Stimulated activated CD4-positive, alpha-beta T cell treated with anti-CD3 and anti-CD28 coated beads, Interleukin-2, amount 100 ng/mL, for 4 hours (primary cell): ENCODE measurements at regions not wholly inside any gene's neighbourhood (a gene's known extent, or its start where the extent isn't known, plus 50 kb on each side); places are given as distances from the start of the nearest gene placed in this dataset.

Experiments
- DNase-seq: peaks from one replicate; pipeline ENCODE4 v3.0.0-alpha.2; 2020; ENCODE audit warnings: low read depth

DNA sequence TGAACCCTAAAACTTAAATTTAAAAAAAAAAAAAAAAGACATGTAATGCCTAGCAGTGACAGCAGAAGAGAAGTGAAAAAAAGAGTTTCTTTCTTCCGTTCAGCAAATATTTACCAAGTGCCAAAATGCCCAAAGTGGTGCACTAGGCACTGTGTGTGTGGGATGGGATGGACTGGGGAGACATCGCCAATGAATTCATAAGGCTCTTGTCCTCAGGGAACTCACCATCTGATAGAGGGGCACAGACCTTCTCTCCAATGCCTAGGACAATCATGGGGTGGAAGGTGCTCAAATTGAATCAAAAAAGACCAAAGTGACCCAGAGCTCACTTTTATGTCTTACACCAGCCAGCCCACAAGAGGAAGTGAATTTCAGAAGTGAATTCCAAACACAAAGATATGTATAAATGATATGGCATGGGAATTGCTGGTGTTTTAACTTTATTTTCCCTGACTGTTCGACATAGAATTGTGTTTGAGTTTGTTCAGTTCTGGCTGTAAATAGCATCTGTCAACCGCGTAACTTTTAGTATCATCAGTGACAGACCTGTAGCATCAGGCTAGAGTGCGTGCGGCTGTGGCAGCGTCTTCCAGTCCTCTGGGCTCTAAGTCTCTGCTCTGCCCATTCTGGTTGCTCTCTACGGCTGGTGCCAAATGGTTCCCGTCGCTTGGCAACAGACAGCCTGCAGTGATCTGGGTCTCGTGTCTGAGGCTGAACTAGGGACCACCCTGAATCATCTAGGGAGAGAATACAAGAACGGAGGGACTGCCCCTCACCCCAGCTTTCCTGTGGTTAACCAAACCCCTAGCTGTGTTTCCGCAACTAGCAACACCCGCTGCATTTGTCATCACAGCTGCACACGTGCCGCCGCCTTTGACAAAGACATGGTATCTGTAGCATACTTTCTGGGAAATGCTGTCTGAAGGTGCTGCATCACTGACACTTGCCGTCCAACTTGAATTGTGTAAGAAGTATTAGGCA, 154.0 kb upstream of the THBS1 start:
- peak; percentile 57 for DNase-seq

DNA sequence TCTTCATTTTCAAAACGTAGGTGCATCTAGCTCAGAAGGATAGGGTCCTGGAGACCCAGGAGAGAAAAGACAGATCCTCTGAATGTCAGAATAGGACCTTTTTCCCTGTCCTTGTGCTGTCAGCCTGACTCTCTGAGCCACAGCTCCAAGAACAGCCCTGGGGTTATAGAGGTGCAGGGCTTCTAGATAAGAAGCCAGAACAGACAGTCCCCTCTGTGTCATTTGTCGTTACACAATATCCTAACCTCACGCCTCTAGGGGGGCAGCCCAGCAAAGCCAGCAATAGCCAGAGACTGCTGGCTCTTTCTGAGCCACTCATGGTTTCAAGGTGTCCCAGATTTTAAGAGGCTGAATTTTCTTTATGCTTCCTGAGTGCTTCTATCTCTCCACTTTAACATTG, 153.2 kb upstream of the THBS1 start:
- DNase-seq, result no peak

DNA sequence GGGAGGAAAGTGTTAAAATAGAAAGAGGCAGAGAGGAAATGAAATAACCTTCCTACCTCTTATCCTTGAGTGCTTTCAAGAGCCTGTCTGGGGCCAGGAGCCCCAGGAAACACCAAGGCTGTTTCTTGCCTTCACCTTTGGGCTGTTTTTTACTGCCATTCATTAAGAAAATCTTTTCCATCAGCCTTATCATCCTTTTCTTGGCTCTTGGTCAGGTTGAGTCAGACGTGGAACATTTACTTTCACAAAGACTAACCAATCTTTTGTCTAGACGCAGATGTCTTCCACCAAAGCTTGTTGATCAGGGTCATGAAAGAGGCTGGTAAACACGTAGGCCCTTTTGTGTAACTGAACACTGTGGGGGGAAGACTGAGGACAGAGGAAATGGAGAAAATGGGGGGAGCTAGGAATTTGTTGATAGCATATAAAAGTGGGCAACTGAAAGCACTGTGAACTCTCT, 151.0 kb upstream of the THBS1 start:
- no peak for DNase-seq

DNA sequence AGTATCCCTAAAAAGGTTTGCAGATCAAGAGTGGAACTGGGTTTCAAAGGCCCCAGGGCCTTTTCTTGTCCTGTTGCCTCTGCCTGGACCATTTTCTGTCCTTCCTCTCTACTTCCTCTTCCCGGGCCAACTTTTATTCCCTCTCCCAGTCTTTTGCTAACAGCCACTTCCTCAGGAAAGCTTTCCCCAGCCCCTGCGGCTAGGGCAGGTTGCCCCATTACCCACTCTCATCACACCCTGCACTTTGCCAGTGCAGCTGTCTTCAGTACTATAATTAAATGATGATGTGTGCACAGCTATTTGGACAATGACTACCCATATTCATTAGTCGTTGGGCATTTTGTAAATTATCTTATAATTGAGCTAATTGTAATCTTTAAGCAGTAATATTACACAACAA, 150.5 kb upstream of the THBS1 start:
- DNase-seq, result no peak

DNA sequence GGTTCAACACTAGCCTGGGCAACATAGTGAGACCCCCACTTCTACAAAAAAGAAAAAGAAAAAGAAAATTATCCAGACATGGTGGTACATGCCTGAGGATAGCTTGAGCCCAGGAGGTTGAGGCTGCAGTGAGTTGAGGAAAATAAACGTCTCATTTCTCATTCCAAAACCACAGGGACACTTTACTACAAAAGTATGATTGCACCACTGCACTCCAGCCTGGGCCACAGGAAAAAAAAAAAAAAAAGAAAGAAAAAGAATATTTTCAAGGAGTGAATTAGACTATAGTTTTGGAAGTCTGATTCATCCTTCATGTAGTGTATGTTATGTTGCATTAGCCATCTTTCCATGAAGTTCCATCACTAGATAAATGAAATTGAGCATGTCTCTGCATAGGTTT, 149.5 kb upstream of the THBS1 start:
- DNase-seq, result no peak

DNA sequence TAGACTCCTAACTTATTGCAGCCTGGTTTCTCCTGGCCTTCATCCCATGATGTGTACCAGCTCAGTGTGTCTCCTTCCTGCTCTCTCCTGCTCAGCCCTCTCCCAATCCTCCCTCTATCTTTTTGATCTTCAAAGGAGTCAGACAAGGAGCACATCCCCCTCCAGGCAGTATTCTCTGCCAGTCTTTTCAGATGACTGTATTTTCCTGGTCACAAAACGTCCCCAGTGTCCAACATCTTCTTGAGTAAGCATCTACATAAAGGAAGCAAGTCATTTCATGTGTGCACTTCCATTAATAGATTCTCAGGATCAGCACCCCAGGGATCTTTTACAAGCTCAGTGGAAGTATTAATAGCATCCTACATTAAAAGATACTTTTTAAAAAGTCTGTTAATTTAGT, 148.9 kb upstream of the THBS1 start:
- no peak for DNase-seq

DNA sequence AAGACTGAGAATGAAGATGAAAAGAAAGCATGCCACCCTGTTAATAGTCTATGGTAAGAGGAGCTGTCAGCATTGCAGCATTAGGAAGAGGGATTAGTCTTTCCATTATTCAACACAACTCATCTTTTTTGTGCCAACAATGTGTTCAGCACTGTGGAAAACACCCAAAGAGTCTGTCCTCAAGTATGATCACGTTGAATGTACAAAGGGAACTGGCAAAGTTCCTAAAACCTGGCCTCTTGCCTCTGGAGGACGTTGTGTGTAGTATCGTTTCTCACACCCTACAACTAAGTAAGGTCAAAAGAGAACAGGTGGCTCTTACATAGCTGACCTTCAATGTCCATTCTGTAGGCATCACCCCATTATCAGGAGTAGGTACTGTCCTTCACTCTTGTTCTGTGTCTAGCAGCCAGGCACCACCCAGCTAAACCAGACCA, 147.9 kb upstream of the THBS1 start:
- DNase-seq, result no peak

DNA sequence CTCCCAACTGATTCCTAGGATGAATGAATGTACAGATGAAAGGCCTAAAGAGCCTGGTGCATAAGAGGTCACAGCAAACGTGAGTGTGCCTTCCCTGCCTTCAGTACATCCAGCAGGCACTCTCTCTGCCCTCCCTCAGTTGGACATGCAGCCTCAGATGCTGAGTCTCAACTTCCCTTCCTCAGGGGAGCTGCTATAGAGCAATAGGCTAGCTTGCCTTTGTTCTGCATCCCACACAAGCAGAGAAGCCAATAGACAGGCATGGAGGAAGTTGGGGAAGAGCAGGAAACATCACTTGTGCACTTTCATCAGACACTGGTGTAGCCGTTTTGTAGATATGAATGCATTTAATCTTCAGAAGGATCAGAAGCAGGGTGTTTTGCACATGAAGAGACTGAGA, 147.5 kb upstream of the THBS1 start:
- no peak for DNase-seq

DNA sequence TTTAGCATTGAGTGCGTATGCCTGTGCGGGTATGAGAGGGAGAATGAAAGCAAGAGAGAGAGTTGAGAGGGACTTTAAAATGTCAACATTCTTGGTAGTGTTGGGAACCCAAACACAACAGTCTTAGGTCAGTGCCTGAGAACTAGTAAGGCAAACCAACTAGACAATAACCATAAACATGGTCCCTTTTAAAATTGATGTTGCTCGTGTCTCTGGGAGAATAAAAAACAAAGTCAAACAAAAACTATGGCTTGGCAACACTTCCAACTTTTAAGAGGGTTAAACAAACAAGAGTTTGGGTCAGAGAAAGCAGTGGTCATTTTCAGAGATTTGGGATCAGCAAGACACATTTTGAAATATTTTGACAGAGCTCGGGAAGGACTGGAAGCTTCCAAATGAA, 146.7 kb upstream of the THBS1 start:
- DNase-seq, result no peak

DNA sequence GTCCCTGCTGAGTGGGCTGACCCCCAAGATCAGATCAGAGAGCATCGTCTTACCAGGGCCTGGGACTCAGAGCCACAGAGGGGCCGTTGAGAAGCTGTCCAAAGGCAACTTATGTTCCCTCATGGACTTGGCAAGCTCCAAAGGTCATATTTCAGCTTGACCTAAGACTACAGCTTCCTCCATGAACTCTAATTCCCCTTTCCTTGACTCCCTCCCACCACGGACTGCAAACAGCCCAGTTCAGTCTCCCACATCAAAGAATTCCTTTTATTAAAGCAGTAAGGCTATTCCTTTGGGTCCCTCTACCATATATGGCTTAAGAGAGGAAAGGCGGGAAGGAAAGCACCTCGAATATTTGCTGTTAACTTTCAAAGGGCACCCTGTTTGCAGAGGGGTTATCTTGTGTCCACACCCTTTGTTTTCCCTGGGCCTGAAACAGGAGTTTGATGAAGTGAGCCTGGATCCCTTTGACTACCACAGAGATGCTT, 146.1 kb upstream of the THBS1 start:
- no peak for DNase-seq

DNA sequence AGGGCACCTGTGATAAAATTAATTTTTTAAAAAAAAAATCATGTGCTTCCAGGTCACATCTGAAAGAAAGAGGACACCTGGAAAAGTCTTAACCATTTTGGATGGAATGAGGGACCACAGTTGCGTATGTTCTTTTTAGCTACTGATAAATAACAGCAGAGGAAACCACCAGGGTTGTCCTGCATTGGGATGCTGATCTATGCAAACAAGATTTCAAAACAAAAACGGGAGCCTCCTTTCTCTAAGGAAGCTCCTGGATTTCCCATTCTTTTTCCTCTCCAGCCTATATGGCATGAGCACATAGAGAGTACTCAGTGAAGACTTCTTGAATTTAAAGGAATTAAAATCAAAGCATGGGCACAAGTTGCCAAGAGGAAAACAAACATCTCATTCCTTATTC, 145.6 kb upstream of the THBS1 start:
- DNase-seq, result no peak

DNA sequence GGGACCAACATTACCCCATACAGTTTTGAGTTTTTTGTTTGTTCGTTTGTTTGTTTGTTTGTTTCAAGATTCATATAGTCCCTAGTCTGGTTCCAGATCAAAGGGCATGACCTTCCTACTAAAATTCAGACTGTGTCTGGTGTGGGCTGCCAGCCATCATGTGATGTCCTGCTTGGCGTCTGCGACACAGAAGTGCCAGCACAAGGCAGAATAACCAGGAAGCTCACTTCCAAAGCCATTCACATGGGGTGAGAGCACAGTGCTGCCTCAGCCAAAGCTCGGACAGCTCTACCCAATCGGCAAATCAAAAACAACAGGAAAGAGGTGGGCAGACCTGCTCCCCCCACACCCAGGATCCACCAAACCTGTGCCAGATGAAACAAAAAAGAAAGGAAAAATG, 142.6 kb upstream of the THBS1 start:
- DNase-seq, result no peak

DNA sequence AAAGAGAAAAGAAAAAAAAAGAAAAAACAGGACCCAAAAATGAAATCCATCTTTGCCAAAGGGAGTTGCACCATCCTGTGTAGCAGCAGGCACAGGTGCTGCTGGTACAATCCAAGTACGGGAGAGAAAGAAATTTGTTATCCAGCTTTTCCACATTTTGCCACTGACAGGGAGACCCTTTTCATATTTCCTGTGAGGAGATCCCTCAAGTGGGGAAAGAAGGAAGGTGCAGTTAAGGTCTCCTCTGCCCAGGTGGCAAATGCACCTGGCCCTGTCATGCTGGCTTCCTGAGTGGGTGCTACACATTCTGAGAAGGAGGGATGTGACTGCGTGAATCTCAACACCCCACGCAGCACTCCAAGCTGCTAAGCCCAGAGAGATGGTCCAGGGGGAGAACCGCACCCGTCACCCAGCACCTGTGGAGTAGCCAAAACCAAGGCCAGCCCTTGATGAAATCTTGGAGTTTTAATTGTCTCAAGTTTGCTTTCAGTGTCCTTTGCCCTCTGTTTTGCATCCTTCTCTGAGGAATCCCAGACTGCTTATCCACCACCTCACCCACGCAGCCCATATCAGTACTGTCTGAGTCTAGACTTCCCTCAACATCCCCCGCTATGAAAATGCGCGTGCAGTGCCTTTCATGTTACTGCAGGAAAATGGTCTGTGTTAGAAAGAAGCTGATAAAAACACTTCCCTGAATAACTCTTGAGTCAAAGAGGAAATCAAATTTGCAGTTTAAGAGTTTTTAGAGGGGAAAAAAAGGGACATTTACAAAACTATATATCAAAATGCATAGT, 141.9 kb upstream of the THBS1 start:
- no peak for DNase-seq

DNA sequence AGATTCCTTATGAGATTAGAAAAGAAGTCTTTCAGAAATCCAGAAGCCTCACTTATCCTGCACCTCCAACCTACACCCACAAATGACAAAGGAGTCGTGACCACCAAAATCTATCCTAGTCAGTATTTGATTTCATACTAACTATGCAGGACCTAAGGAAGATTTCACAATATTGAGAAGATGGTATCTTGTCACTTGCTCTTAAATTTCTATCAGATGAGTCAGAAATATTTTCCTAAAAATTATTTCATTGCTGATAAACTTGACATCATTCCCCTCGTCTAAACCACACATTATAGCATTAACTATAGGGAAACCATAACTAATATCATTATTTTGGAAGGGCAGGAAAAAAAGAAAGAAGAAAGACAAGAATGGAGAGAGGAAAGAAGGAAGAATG, 138.0 kb upstream of the THBS1 start:
- no peak for DNase-seq

DNA sequence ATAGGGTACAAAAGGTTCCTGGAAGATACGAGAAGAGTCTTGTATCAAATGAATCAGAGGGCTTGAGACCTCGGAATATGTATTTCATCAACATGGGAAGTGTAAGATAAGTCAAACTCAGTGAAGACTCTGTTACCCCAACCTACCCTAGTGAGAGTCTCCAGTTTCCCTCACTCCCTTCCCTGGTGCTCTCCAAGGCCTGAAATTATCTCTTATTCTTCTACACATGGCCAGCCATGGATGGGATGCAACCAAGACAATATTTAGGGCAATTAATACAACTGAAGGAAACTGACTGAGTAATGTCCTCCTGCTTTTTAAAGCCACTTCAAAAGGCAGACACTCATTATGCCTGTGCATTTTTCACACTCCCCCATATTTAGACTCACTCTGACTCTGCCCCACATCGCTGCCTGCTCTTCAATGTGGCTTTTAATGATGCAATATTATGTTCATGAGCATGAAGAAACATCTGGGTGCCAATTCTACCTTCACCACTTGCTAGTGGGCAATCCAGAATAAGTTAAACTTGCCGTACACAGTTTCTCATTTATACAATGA, 137.1 kb upstream of the THBS1 start:
- no peak for DNase-seq

DNA sequence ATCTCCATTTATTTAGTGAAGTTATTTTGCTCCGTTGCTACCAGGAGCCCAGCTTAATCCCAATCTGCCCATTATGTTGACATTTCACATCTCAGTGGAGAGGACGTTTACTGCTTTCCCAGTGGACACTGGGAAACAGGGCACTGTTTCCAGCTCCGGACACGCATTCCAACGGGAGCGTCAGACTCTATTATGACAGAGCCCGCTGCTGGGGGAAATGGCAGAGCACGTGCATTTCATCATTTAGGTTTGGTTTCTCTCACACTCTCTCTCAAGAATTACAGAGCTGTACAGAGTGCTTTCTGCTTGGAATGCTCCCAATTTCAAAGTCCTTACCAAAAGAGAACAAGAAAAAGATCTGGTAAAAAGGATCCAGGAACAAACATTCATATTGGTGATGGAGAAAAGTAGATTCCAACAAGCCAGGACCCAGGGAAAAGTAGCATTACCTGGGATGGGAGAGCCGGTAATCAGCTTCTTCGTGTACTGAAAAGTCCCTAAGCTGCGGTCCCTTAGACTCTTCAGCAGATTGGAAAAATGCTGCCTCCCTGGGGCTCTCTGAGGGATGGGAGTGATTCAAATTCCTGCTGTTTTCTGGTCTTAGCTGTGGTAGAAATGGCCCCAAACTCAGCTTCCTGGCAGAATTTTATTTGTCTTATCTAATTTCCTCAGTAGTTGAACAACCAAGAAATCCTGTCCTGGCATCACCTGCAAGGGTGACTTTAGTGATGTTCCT, 136.0 kb upstream of the THBS1 start:
- no peak for DNase-seq

DNA sequence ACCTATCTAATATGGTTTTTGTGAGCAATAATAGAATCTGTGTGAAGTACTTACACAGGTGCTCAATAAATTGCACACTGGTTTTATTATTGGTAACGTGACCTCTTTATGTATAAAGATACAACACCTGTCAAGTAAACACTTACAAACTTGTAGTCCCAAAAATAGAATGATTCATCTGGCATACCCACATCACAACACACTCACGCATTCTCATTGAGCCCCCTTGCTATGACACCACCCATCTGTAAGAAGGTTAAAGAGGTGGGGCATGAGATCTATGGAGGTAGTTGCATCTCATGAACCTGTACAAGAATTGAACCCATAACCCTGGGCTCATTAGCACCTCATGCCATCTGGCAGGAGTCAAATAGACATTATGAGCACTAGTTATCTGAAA, 134.9 kb upstream of the THBS1 start:
- no peak for DNase-seq

DNA sequence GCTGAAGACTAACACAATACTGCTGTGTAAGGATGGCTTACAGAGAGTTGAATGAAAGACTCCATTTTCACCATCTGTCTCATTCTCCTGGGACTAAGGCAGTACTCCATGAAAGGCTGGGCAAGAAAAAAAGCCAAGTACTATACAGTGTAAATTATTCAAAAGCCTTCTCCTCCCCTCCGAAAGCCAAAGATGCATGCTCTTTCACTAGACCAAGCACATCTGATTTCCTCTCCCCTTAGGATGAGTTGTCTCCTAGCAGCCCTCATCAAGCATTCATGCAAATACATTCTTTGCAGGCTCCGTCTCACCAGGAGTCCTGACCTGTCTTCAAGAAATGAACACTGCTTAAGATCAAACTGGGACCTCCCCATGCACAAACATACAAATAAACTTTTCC, 133.5 kb upstream of the THBS1 start:
- no peak for DNase-seq

DNA sequence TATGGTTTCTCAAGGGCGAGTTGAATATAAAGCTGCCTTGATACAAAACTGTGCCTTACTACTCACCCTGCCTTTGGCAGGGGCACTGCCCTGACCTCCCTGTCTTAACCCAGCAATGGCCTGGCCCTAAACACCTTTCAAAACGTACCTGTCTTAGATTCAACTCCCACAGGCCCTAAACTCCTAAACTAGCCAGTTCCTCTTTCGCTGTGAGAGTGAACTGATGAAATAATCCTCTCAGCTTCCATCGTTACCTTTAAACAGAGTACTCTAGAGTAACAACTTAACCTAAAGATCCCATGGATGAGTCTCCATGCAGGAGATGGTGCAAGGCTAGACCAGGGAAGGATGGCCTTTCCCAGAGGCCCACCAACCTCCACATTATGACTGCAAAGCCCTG, 133.0 kb upstream of the THBS1 start:
- no peak for DNase-seq

DNA sequence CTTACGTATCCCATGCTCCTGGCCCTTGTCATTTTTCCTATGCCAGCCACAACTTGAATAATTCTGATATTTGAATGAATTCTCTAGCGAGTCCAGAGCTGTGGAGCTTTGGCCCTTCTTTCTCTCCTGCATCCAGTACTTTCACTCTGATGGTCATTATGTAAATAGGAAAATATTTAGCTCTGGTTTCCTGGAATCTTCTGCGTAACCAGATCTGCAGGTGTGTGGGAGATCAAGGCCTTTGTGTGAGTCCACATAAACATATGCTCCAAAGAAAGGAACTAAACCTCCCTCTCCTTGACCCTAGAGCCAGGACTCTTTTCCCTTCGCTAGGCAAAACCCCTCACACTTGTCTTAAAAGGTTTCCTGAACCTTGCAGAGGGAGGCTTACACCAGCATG, 132.5 kb upstream of the THBS1 start:
- DNase-seq, result no peak

DNA sequence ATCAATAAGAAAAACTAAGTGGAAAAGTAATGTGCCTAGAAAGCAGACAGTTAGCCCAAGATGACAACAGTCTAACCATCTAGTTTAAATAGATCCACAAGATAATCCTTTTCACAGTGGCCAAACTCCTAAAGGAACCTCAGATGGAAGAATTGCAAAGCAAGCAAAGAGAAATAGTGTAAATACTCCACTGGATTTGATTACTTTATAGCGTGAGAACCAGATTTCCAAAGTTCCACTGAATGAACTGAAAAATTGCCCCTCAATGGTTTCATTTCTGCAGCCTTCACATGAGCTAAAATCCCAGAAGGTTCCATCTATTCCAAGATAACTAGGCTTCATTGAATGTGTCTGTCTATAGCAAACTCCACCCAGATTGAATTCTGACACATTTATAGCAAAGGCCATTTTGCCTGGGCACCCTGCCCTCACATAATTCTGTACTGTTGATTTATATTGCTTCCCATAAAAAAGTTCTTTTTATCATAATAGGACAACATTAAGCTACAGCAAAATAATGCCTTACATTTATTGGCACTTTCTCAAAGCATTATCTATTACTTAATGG, 129.7 kb upstream of the THBS1 start:
- no peak for DNase-seq

DNA sequence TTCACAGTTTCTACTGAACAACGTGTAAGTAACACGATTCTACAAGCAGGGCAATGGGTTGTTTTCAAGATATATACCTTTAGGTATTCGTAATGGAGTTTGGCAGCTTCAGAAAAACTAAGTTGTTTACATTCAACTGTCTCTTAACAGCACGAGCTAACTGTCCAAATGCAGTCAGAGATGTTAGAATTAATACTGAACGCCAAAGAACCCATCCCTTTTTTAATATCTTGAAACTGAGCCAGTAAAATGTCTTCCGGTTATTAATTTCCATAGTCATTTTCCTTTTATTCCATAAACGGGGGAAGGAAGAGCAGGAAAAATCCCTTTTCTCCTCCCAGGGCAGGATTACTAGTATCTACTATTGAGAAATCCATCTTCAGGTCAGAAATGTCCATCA, 129.0 kb upstream of the THBS1 start:
- no peak for DNase-seq
